Ishikawa (cell line): ENCODE measurements at regions not wholly inside any gene's neighbourhood (a gene's known extent, or its start where the extent isn't known, plus 50 kb on each side); places are given as distances from the start of the nearest gene placed in this dataset.

Experiments used
- CEBPB ChIP-seq: IDR thresholded peaks from 2 replicates; pipeline ENCODE4 v1.6.1; 2012
- CREB1 ChIP-seq: IDR thresholded peaks from 2 replicates; pipeline ENCODE4 v1.6.1; 2012; ENCODE audit warnings: low read depth
- EP300 ChIP-seq: IDR thresholded peaks from 2 replicates; pipeline ENCODE4 v1.6.1; 2012; ENCODE audit warnings: borderline replicate concordance
- MAX ChIP-seq: IDR thresholded peaks from 2 replicates; pipeline ENCODE4 v1.6.1; 2012
- NFIC ChIP-seq: IDR thresholded peaks from 2 replicates; pipeline ENCODE4 v1.6.1; 2012
- RAD21 ChIP-seq: IDR thresholded peaks from 2 replicates; pipeline ENCODE4 v1.6.1; 2012; ENCODE audit warnings: low read depth
- REST ChIP-seq: IDR thresholded peaks from 2 replicates; pipeline ENCODE4 v1.6.1; 2012; ENCODE audit warnings: low read depth, mild to moderate bottlenecking
- TAF1 ChIP-seq: IDR thresholded peaks from 2 replicates; pipeline ENCODE4 v1.6.1; 2012; ENCODE audit warnings: low read depth, mild to moderate bottlenecking
- TCF12 ChIP-seq: IDR thresholded peaks from 2 replicates; pipeline ENCODE4 v1.6.1; 2012; ENCODE audit warnings: low read depth
- YY1 ChIP-seq: IDR thresholded peaks from 2 replicates; pipeline ENCODE4 v1.6.1; 2012; ENCODE audit warnings: low read depth

GRCh38 chr1:194477908-194478307 lies 1291.5 kb upstream of the B3GALT2 start:
- no peak for TF ChIP-seq MAX
- no peak for TF ChIP-seq EP300
- no peak for TF ChIP-seq TCF12
- no peak for TF ChIP-seq RAD21
- TF ChIP-seq YY1 = no peak
- no peak for TF ChIP-seq CEBPB
- TF ChIP-seq NFIC = no peak
- no peak for TF ChIP-seq TAF1
- TF ChIP-seq REST = no peak
- TF ChIP-seq CREB1 = no peak
